K562 (cell line): ENCODE measurements at regions not wholly inside any gene's neighbourhood (a gene's known extent, or its start where the extent isn't known, plus 50 kb on each side); places are given as distances from the start of the nearest gene placed in this dataset.

ENCODE experiments used
- ATF2 ChIP-seq: sonication (generic); formaldehyde crosslinking; IDR thresholded peaks from 2 replicates; pipeline ENCODE4 v1.8.1; 2022; ENCODE audit warnings: missing genetic modification reagents
- BRF2 ChIP-seq: IDR thresholded peaks from 3 replicates; pipeline ENCODE4 v1.6.1; 2011; ENCODE audit warnings: borderline replicate concordance, mild to moderate bottlenecking; ENCODE audit not compliant: insufficient read length, insufficient read depth
- CBX5 ChIP-seq: IDR thresholded peaks from 2 replicates; pipeline ENCODE4 v1.6.1; 2014; ENCODE audit warnings: low read depth, borderline replicate concordance
- IRF1 ChIP-seq: sonication (generic); formaldehyde crosslinking; IDR thresholded peaks from 2 replicates; pipeline ENCODE4 v1.8.0; 2022; ENCODE audit warnings: missing genetic modification reagents, mild to moderate bottlenecking, borderline replicate concordance
- JUN ChIP-seq, 2 experiments: sonication (generic) in 1 of 2; formaldehyde crosslinking in 1 of 2; IDR thresholded peaks; 2 replicates each; pipeline versions ENCODE4 v1.6.1 to v1.8.0; 2012 to 2022; ENCODE audit warnings: borderline replicate concordance in 2 of 2, mild to moderate bottlenecking in 2 of 2, improper control_type of control experiment in 1 of 2, low read depth in 1 of 2, low read length in 1 of 2, missing genetic modification reagents in 1 of 2
- KLF16 ChIP-seq: IDR thresholded peaks from 2 replicates; pipeline ENCODE4 v1.6.1; 2016; ENCODE audit warnings: antibody characterized with exemption
- MTF1 ChIP-seq: fragments of 250-450 bp; sonication (Bioruptor Pico); IDR thresholded peaks from 2 replicates; pipeline ENCODE4 v1.9.0; 2021; ENCODE audit warnings: moderate library complexity, mild to moderate bottlenecking, inconsistent platforms, borderline replicate concordance
- PML ChIP-seq: IDR thresholded peaks from 2 replicates; pipeline ENCODE4 v1.6.1; 2012; ENCODE audit warnings: low read length, inconsistent platforms
- POLR3G ChIP-seq: IDR thresholded peaks from 2 replicates; pipeline ENCODE4 v1.6.1; 2011; ENCODE audit not compliant: insufficient read length, insufficient replicate concordance; ENCODE audit errors: extremely low read depth
- SMAD3 ChIP-seq: fragments of 450-650 bp; formaldehyde crosslinking; conservative IDR thresholded peaks from 2 replicates; pipeline ENCODE4 v1.4.0; 2020; ENCODE audit warnings: mild to moderate bottlenecking
- SMARCA5 ChIP-seq: fragments of 450-650 bp; IDR thresholded peaks from 2 replicates; pipeline ENCODE4 v1.6.1; 2016
- TAF1 ChIP-seq: IDR thresholded peaks from 2 replicates; pipeline ENCODE4 v1.6.1; 2011; ENCODE audit warnings: mild to moderate bottlenecking, low read length, moderate library complexity; ENCODE audit not compliant: insufficient read depth, control insufficient read depth, severe bottlenecking; ENCODE audit errors: extremely low read depth
- ZNF395 ChIP-seq: fragments of 200-800 bp; sonication (Bioruptor generic); IDR thresholded peaks from 2 replicates; pipeline ENCODE4 v1.6.1; 2017; ENCODE audit warnings: missing genetic modification characterization, missing compliant biosample characterization

GRCh38 chr20:60250251-60250650 lies 292.0 kb downstream of the CDH26 start:
- no peak for TF ChIP-seq ZNF395
- no peak for TF ChIP-seq TAF1
- TF ChIP-seq KLF16, result no peak
- TF ChIP-seq ATF2, result no peak
- TF ChIP-seq SMARCA5, result no peak
- no peak for TF ChIP-seq BRF2
- no peak for TF ChIP-seq JUN (IDR thresholded peaks at IDR 0.05; ENCODE audit: borderline replicate concordance, low read depth, low read length)
- no peak for TF ChIP-seq JUN (CRISPR knock-in tag; IDR thresholded peaks at IDR 0.05; ENCODE audit: borderline replicate concordance)
- TF ChIP-seq MTF1 (CRISPR knock-in tag), result no peak
- no peak for TF ChIP-seq SMAD3
- no peak for TF ChIP-seq CBX5
- TF ChIP-seq POLR3G, result no peak
- TF ChIP-seq IRF1 (CRISPR knock-in tag), result no peak
- TF ChIP-seq PML, result no peak
